MM.1S (cell line): ENCODE measurements at regions not wholly inside any gene's neighbourhood (a gene's known extent, or its start where the extent isn't known, plus 50 kb on each side); places are given as distances from the start of the nearest gene placed in this dataset.

Experiments used
- DNase-seq: peaks from one replicate; pipeline ENCODE4 v3.0.0-alpha.2; 2015
- H2AFZ ChIP-seq: fragments of 300-600 bp; sonication (generic); 2 replicates; pipeline ENCODE4 v1.6.0; 2016; ENCODE audit warnings: antibody characterized with exemption, low read length
- H3F3A ChIP-seq: fragments of 300-600 bp; sonication (generic); 2 replicates; pipeline ENCODE4 v1.6.1; 2016; ENCODE audit warnings: mild to moderate bottlenecking, antibody characterized with exemption, low read length, moderate library complexity, mixed read lengths; ENCODE audit not compliant: insufficient read depth
- H3K27ac ChIP-seq: fragments of 300-600 bp; sonication (generic); 2 replicates; pipeline ENCODE4 v1.5.1; 2016; ENCODE audit warnings: mild to moderate bottlenecking, low read length
- H3K27me3 ChIP-seq: fragments of 300-600 bp; sonication (generic); replicated peaks from 2 replicates; pipeline ENCODE4 v1.6.0; 2016; ENCODE audit warnings: low read length; ENCODE audit not compliant: insufficient read depth
- H3K36me3 ChIP-seq: fragments of 300-600 bp; sonication (generic); replicated peaks from 2 replicates; pipeline ENCODE4 v1.6.1; 2016; ENCODE audit warnings: mild to moderate bottlenecking, low read length, mixed read lengths; ENCODE audit not compliant: insufficient read depth
- H3K4me1 ChIP-seq: fragments of 300-600 bp; sonication (generic); 2 replicates; pipeline ENCODE4 v1.6.1; 2016; ENCODE audit warnings: low read length, mixed read lengths
- H3K4me2 ChIP-seq: fragments of 300-600 bp; sonication (generic); 2 replicates; pipeline ENCODE4 v1.6.0; 2016; ENCODE audit warnings: low read depth, low read length
- H3K4me3 ChIP-seq: fragments of 300-600 bp; sonication (generic); 2 replicates; pipeline ENCODE4 v1.5.1; 2016; ENCODE audit warnings: low read length, mixed read lengths
- H3K79me2 ChIP-seq: fragments of 300-600 bp; sonication (generic); 2 replicates; pipeline ENCODE4 v1.6.1; 2016; ENCODE audit warnings: mixed run types, low read length, mixed read lengths
- H3K9ac ChIP-seq: fragments of 300-600 bp; sonication (generic); 2 replicates; pipeline ENCODE4 v1.6.1; 2016; ENCODE audit warnings: low read length, mixed read lengths
- H3K9me2 ChIP-seq: fragments of 300-600 bp; sonication (generic); replicated peaks from 2 replicates; pipeline ENCODE4 v1.6.1; 2016; ENCODE audit warnings: mild to moderate bottlenecking, low read length, mixed read lengths; ENCODE audit not compliant: insufficient read depth
- H3K9me3 ChIP-seq: fragments of 300-600 bp; sonication (generic); replicated peaks from 2 replicates; pipeline ENCODE4 v1.6.1; 2016; ENCODE audit warnings: mild to moderate bottlenecking, low read length, mixed read lengths; ENCODE audit not compliant: insufficient read depth
- H4K20me1 ChIP-seq: fragments of 300-600 bp; sonication (generic); 2 replicates; pipeline ENCODE4 v1.6.1; 2016; ENCODE audit warnings: mild to moderate bottlenecking, low read length, moderate library complexity, mixed read lengths; ENCODE audit not compliant: insufficient read depth
- CTCF ChIP-seq: fragments of 300-600 bp; sonication (generic); IDR thresholded peaks from 2 replicates; pipeline ENCODE4 v1.5.1; 2016; ENCODE audit warnings: antibody characterized with exemption, low read length, mixed read lengths
- EZH2 ChIP-seq: fragments of 300-600 bp; sonication (generic); optimal IDR thresholded peaks from 2 replicates; pipeline ENCODE3; 2017; ENCODE audit warnings: low read depth, mild to moderate bottlenecking, antibody characterized with exemption, low read length, mixed read lengths
- EZH2phosphoT487 ChIP-seq: fragments of 300-600 bp; sonication (generic); IDR thresholded peaks from 2 replicates; pipeline ENCODE4 v1.6.1; 2018; ENCODE audit warnings: antibody characterized with exemption, low read length

GRCh38 chr18:3391704-3392466 is 58.1 kb upstream of the TGIF1 start:
- Histone ChIP-seq H3F3A (no peaks in the 10 kb centered on the region), H3K27me3 (no peaks in the 10 kb centered on the region), H3K4me1 (no peaks in the 10 kb centered on the region), H2AFZ (no peak overlapping the region), H3K4me2 (no peak overlapping the region), H3K4me3 (no peak overlapping the region), H3K36me3 (no peaks in the 10 kb centered on the region), H3K9ac (no peak overlapping the region), H3K27ac (no peak overlapping the region), H3K9me3 (no peaks in the 10 kb centered on the region), H3K9me2 (no peaks in the 10 kb centered on the region), H3K79me2 (no peaks in the 10 kb centered on the region), H4K20me1 (no peaks in the 10 kb centered on the region)
- no peak for TF ChIP-seq CTCF
- DNase-seq, result no peak

DNA sequence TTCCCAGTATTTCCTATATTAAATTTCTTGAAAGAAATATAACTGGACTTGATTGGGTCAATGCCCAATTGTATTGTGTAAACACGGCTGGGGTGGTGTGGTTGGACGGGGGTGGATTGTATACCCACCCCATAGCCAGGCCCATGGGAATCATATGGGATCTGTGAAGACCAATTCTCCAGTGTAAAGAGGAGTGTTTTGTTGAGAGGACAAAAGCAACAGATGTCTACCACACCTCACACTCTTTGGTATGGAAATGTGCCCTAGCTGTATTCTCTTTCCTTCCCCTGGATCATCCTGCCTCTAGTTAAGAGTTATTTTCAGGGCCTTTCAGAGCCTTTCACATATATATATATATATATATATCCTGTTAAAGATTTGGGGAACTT is 57.5 kb upstream of the TGIF1 start:
- TF ChIP-seq CTCF (no peak), EZH2phosphoT487 (no peak), EZH2 (no peak)
- Histone ChIP-seq H3K36me3 (no peaks in the 10 kb centered on the region), H3F3A (no peaks in the 10 kb centered on the region), H3K27me3 (no peaks in the 10 kb centered on the region), H3K4me3 (no peak overlapping the region), H3K9me3 (no peaks in the 10 kb centered on the region), H3K9me2 (no peaks in the 10 kb centered on the region), H2AFZ (no peak overlapping the region), H3K27ac (no peak overlapping the region), H4K20me1 (no peaks in the 10 kb centered on the region), H3K4me2 (no peak overlapping the region), H3K79me2 (no peaks in the 10 kb centered on the region), H3K9ac (no peak overlapping the region), H3K4me1 (no peaks in the 10 kb centered on the region)
- DNase-seq, result no peak

GRCh38 chr18:3394648-3395047 is 55.3 kb upstream of the TGIF1 start:
- no peak overlapping the region for H2AFZ ChIP-seq

DNA sequence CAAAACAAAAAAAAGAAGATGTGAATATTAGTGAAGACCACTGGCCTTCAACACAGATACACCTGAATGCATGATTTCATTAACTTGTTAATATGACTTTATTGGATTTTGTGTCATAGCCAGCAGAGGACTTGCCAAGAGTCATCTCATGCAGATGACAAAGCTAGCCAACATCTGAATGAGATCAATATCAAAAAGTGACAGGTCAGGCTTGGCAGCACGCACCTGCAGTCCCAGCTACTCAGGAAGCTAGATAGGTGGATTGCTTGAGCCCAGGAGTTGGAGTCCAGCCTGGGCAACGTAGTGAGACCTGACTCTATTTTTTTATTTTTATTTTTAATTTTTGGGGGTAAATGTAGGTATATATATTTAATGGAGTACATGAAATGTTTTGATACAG is 54.5 kb upstream of the TGIF1 start:
- TF ChIP-seq EZH2phosphoT487, result no peak
- TF ChIP-seq EZH2, result no peak
- no peak for TF ChIP-seq CTCF
- no peak overlapping the region for H3K4me2 ChIP-seq
- H3K79me2 ChIP-seq, result no peaks in the 10 kb centered on the region
- no peaks in the 10 kb centered on the region for H3K36me3 ChIP-seq
- H3K27me3 ChIP-seq, result no peaks in the 10 kb centered on the region
- H2AFZ ChIP-seq, result no peak overlapping the region
- no peaks in the 10 kb centered on the region for H3K4me1 ChIP-seq
- no peaks in the 10 kb centered on the region for H4K20me1 ChIP-seq
- H3K9ac ChIP-seq, result no peak overlapping the region
- H3K4me3 ChIP-seq, result no peak overlapping the region
- no peak overlapping the region for H3K27ac ChIP-seq
- H3K9me2 ChIP-seq, result no peaks in the 10 kb centered on the region
- H3F3A ChIP-seq, result no peaks in the 10 kb centered on the region
- no peak for DNase-seq
- no peaks in the 10 kb centered on the region for H3K9me3 ChIP-seq

More at GRCh38 chr18:3394648-3395047, 55.3 kb upstream of the TGIF1 start:
- Histone ChIP-seq H3K79me2 (no peaks in the 10 kb centered on the region), H3K9ac (no peak overlapping the region), H3K4me3 (no peak overlapping the region), H3K27me3 (no peaks in the 10 kb centered on the region), H3K9me2 (no peaks in the 10 kb centered on the region), H3K36me3 (no peaks in the 10 kb centered on the region), H3K27ac (no peak overlapping the region), H4K20me1 (no peaks in the 10 kb centered on the region), H3K9me3 (no peaks in the 10 kb centered on the region), H3K4me1 (no peaks in the 10 kb centered on the region), H3K4me2 (no peak overlapping the region), H3F3A (no peaks in the 10 kb centered on the region)
- TF ChIP-seq EZH2phosphoT487, result no peak
- no peak for TF ChIP-seq EZH2
- no peak for DNase-seq
